Uterus (tissue), 2 donors: ENCODE measurements at regions not wholly inside any gene's neighbourhood (a gene's known extent, or its start where the extent isn't known, plus 50 kb on each side); places are given as distances from the start of the nearest gene placed in this dataset.

Experiments
- POLR2A ChIP-seq, 2 donors: fragments of 450-650 bp; IDR thresholded peaks; one replicate each; pipeline ENCODE4 v1.6.1; 2016; ENCODE audit warnings: antibody characterized with exemption in 2 of 2, mild to moderate bottlenecking in 1 of 2, moderate library complexity in 1 of 2
- TF ChIP-seq, protein P1 (sequence below), 4 experiments: fragments of 200-600 bp in 2 of 4; fragments of 450-650 bp in 2 of 4; sonication (generic) in 2 of 4; IDR thresholded peaks; one replicate each; pipeline ENCODE4 v1.5.1; 2016 to 2019; ENCODE audit warnings: antibody characterized with exemption in 4 of 4, mild to moderate bottlenecking in 2 of 4, moderate library complexity in 1 of 4

DNA sequence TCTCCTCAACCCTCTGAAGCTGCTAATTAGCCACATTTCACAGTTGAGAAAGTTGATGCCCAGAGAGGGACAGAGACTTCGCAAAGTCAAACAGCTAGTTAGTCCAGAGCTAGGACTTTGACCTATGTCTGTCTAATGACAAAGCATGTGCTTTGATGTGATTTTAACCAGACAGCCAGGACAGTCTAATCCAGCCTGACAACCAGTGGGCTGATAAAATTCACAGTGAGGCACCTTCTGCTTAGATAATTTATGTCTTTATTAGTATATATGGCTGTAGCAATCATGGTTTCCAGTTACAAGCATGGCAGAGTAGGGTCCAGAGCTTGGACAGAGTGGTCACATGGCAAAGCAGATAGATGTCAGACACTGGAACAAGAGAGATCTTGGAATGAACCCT, 133.6 kb upstream of the C1QTNF7 start:
- TF ChIP-seq, protein P1, sequence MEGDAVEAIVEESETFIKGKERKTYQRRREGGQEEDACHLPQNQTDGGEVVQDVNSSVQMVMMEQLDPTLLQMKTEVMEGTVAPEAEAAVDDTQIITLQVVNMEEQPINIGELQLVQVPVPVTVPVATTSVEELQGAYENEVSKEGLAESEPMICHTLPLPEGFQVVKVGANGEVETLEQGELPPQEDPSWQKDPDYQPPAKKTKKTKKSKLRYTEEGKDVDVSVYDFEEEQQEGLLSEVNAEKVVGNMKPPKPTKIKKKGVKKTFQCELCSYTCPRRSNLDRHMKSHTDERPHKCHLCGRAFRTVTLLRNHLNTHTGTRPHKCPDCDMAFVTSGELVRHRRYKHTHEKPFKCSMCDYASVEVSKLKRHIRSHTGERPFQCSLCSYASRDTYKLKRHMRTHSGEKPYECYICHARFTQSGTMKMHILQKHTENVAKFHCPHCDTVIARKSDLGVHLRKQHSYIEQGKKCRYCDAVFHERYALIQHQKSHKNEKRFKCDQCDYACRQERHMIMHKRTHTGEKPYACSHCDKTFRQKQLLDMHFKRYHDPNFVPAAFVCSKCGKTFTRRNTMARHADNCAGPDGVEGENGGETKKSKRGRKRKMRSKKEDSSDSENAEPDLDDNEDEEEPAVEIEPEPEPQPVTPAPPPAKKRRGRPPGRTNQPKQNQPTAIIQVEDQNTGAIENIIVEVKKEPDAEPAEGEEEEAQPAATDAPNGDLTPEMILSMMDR (IDR thresholded peaks at IDR 0.05): no peak
- TF ChIP-seq POLR2A (IDR thresholded peaks at IDR 0.05): no peak
